ENCODE measurements at regions not wholly inside any gene's neighbourhood (a gene's known extent, or its start where the extent isn't known, plus 50 kb on each side); places are given as distances from the start of the nearest gene placed in this dataset.

GRCh38 chr3:102299125-102299877 is 135.5 kb upstream of the ZPLD1 start:
- Histone ChIP-seq H3K9me3 (no peaks in the 10 kb centered on the region), H3K4me3 (no peak overlapping the region), H3K27ac (no peak overlapping the region), H3K4me1 (no peaks in the 10 kb centered on the region), H3K36me3 (no peaks in the 10 kb centered on the region), H3K27me3 (no peaks in the 10 kb centered on the region)
- DNase-seq = no peak
- intact Hi-C loops (cut with DNase I; ENCODE audit: low total_unique reads) = no loop called here
- no peak for ATAC-seq
- in situ Hi-C loops (cut with MboI; ENCODE audit: low sequenced_read_pairs in 4 of 4) = no loop called here
- no peak for TF ChIP-seq POLR2A (IDR thresholded peaks at IDR 0.05)

- ATAC-seq (no peak), DNase-seq (no peak)
- no peak for TF ChIP-seq CTCF (IDR thresholded peaks at IDR 0.05 in 4 of 5, conservative IDR thresholded peaks at IDR 0.05 in 1 of 5)
- TF ChIP-seq POLR2A (IDR thresholded peaks at IDR 0.05) = no peak
- Histone ChIP-seq H3K4me1 (no peaks in the 10 kb centered on the region), H3K36me3 (no peaks in the 10 kb centered on the region), H3K27me3 (no peaks in the 10 kb centered on the region), H3K4me3 (no peak overlapping the region), H3K27ac (no peak overlapping the region), H3K9me3 (no peaks in the 10 kb centered on the region)
- intact Hi-C loops (cut with DNase I; ENCODE audit: low total_unique reads) (no loop called here), in situ Hi-C loops (cut with MboI; ENCODE audit: low sequenced_read_pairs in 4 of 4) (no loop called here)
Observed at GRCh38 chr3:102301155-102301880, 133.5 kb upstream of the ZPLD1 start.

GRCh38 chr3:102302020-102302419 is 132.8 kb upstream of the ZPLD1 start:
- in situ Hi-C loops (cut with MboI; ENCODE audit: low sequenced_read_pairs in 4 of 4) = no loop called here
- TF ChIP-seq CTCF (IDR thresholded peaks at IDR 0.05 in 4 of 5, conservative IDR thresholded peaks at IDR 0.05 in 1 of 5) = no peak
- TF ChIP-seq POLR2A (IDR thresholded peaks at IDR 0.05) = no peak
- Histone ChIP-seq H3K27ac (no peak overlapping the region), H3K27me3 (no peaks in the 10 kb centered on the region), H3K4me1 (no peaks in the 10 kb centered on the region), H3K9me3 (no peaks in the 10 kb centered on the region), H3K4me3 (no peak overlapping the region), H3K36me3 (no peaks in the 10 kb centered on the region)
- DNase-seq (no peak), ATAC-seq (no peak)
- intact Hi-C loops (cut with DNase I; ENCODE audit: low total_unique reads) = no loop called here

GRCh38 chr3:102304550-102304949 is 130.3 kb upstream of the ZPLD1 start:
- Histone ChIP-seq H3K27ac (no peak overlapping the region), H3K4me1 (no peaks in the 10 kb centered on the region), H3K9me3 (no peaks in the 10 kb centered on the region), H3K4me3 (no peak overlapping the region), H3K27me3 (no peaks in the 10 kb centered on the region), H3K36me3 (no peaks in the 10 kb centered on the region)
- ATAC-seq (no peak), DNase-seq (no peak)
- in situ Hi-C loops (cut with MboI; ENCODE audit: low sequenced_read_pairs in 4 of 4) (no loop called here), intact Hi-C loops (cut with DNase I; ENCODE audit: low total_unique reads) (no loop called here)
- TF ChIP-seq CTCF (IDR thresholded peaks at IDR 0.05 in 4 of 5, conservative IDR thresholded peaks at IDR 0.05 in 1 of 5) = no peak
- TF ChIP-seq POLR2A (IDR thresholded peaks at IDR 0.05) = no peak

- H3K27ac ChIP-seq = no peak overlapping the region
- H3K9me3 ChIP-seq = no peaks in the 10 kb centered on the region
- intact Hi-C loops (cut with DNase I; ENCODE audit: low total_unique reads) = no loop called here
- DNase-seq (no peak), ATAC-seq (no peak)
- H3K27me3 ChIP-seq = no peaks in the 10 kb centered on the region
- no peak for TF ChIP-seq CTCF (IDR thresholded peaks at IDR 0.05 in 4 of 5, conservative IDR thresholded peaks at IDR 0.05 in 1 of 5)
- TF ChIP-seq POLR2A (IDR thresholded peaks at IDR 0.05) = no peak
- H3K4me1 ChIP-seq = no peaks in the 10 kb centered on the region
- H3K36me3 ChIP-seq = no peaks in the 10 kb centered on the region
- H3K4me3 ChIP-seq = no peak overlapping the region
- in situ Hi-C loops (cut with MboI; ENCODE audit: low sequenced_read_pairs in 4 of 4) = no loop called here
Observed at GRCh38 chr3:102307442-102307841, 127.4 kb upstream of the ZPLD1 start.

All from gastrocnemius medialis (tissue), 4 donors.